Frontal cortex (tissue), 3 donors: ENCODE measurements at regions not wholly inside any gene's neighbourhood (a gene's known extent, or its start where the extent isn't known, plus 50 kb on each side); places are given as distances from the start of the nearest gene placed in this dataset.

Source experiments
- DNase-seq, 2 donors: peaks; one replicate each; pipeline ENCODE4 v3.0.0; 2012; ENCODE audit warnings: low spot score in 2 of 2
- FAIRE-seq: peaks from 2 replicates; lab custom pipeline; 2012; peaks lifted over from hg19 to GRCh38; lab: Jason Lieb, UNC
- donor health status: control.
- donor health status: control.
- donor health status: control.

DNA sequence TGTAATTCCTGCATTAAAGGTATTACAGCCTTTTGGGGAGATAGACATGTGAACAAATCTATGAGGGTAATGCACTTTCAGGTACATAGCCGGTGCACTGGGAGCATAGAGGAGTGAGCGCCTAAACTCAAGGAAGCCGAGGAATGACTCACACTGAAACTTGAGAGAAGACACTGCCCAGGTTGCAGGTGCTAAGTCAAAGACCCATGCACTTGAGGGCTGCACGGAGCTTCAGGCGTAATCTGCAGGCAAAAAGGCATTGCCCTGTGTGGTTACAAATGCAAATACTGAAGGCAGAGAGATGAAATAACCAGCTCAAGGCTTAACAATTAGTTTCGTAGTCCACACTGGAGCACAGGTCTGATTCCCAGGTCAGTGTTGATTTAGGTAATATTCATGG lies 51.0 kb upstream of the OSBPL3 start:
- FAIRE-seq (no peak), DNase-seq (no peak)
